ENCODE measurements at regions not wholly inside any gene's neighbourhood (a gene's known extent, or its start where the extent isn't known, plus 50 kb on each side); places are given as distances from the start of the nearest gene placed in this dataset.
"Not testable (repeated sequence)": the region's sequence is repeated elsewhere in the genome, so short reads cannot be mapped to it uniquely, and the experiment has no call there.

DNA sequence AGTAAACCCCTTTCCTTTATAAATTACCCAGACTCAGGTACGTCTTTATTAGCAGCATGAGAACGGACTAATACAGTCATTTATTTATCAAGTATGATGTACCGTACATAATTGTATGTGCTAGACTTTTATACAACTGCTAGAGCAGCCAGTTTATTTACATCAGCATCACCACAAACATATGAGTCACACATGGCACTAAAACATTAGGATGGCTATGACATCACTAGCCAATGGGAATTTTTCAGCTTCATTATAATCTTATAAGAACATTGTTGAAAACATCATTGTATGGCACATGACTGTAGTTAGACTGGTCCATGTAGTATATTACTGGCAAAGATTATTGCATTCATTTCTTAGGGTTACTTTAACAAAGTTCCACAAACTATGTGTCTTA, 121.7 kb downstream of the ZMAT3 start:
- no peak for DNase-seq (ENCODE audit: low spot score)
- in situ Hi-C loops (cut with MboI; ENCODE audit: low sequenced_read_pairs, unreplicated experiment), result loop anchor here (10.0 kb wide), 1 partner anchor 505 kb away; no protein-coding TSS in a partner anchor
- TF ChIP-seq, protein P1, sequence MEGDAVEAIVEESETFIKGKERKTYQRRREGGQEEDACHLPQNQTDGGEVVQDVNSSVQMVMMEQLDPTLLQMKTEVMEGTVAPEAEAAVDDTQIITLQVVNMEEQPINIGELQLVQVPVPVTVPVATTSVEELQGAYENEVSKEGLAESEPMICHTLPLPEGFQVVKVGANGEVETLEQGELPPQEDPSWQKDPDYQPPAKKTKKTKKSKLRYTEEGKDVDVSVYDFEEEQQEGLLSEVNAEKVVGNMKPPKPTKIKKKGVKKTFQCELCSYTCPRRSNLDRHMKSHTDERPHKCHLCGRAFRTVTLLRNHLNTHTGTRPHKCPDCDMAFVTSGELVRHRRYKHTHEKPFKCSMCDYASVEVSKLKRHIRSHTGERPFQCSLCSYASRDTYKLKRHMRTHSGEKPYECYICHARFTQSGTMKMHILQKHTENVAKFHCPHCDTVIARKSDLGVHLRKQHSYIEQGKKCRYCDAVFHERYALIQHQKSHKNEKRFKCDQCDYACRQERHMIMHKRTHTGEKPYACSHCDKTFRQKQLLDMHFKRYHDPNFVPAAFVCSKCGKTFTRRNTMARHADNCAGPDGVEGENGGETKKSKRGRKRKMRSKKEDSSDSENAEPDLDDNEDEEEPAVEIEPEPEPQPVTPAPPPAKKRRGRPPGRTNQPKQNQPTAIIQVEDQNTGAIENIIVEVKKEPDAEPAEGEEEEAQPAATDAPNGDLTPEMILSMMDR (IDR thresholded peaks at IDR 0.05; ENCODE audit: borderline replicate concordance, control extremely low read depth, extremely low read depth, insufficient read depth, missing control alignments), result no peak

DNA sequence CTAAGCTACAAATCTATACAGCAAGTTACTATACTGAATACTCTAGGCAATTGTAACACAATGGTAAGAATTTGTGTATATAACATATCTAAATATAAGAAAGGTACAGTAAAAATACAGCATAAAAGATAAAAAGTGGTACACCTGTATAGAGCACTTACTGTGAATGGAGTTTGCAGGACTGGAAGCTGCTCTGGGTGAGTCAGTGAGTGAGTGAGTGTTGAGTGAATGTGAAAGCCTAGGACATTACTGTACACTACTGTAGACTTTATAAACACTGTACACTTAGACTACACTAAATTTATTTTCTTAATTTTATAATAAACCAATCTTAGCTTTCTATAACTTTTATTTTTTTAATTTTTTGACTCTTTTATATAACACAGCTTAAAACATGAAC, 123.1 kb downstream of the ZMAT3 start:
- in situ Hi-C loops (cut with MboI; ENCODE audit: low sequenced_read_pairs, unreplicated experiment), result no loop called here
- DNase-seq (ENCODE audit: low spot score), result no peak

DNA sequence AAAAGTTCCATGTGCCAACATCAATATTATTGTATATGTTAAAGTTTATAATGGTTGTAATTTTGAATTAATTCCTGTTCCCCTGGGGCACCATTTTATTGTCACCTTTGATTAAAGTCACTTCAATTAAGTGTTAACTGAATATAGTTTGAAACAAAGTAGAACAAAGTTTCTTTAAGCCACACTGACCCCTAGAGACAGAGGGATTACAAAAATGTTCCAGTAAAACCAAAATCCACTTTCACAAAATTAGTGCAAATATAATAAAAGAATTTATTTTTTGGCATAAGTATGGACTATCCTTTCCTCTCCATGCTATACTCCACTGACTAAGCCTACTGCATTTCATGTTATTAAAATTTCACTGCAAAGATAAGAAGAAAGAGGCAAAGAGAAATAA, 123.9 kb downstream of the ZMAT3 start:
- TF ChIP-seq, protein P1 (IDR thresholded peaks at IDR 0.05; ENCODE audit: borderline replicate concordance, control extremely low read depth, extremely low read depth, insufficient read depth, missing control alignments), result no peak
- in situ Hi-C loops (cut with MboI; ENCODE audit: low sequenced_read_pairs, unreplicated experiment), result no loop called here
- no peak for DNase-seq (ENCODE audit: low spot score)

More for the DNA sequence above, 123.1 kb downstream of the ZMAT3 start:
- TF ChIP-seq, protein P1 (IDR thresholded peaks at IDR 0.05; ENCODE audit: borderline replicate concordance, control extremely low read depth, extremely low read depth, insufficient read depth, missing control alignments), result no peak

DNA sequence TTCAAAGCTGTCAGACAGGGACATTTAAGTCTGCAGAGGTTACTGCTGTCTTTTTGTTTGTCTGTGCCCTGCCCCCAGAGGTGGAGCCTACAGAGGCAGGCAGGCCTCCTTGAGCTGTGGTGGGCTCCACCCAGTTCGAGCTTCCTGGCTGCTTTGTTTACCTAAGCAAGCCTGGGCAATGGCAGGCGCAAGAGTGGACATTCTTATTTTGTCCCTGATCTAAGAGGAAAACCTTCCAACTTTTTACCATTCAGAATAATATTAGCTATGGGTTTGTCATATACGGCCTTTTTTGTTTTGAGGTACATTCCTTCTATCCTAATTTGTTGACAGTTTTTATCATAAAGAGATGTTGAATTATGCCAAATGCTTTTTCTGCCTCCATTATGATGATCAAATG, 129.3 kb downstream of the ZMAT3 start:
- DNase-seq (ENCODE audit: low spot score); in situ Hi-C loops (cut with MboI; ENCODE audit: low sequenced_read_pairs, unreplicated experiment): not testable (repeated sequence)

DNA sequence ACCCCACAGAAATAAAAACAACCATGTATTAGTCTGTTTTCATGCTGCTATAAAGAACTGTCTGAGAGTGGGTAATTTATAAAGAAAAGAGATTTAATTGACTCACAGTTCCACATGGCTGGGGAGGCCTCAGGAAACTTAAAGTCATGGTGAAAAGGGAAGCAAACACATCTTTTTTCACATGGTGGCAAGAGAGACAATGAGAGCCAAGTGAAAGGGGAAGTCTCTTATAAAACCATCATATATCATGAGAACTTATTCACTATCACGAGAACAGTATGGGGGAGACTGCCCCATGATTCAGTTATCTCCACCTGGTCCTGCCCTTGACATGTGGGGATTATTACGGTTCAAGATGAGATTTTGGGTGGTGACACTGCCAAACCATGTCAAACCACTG, 141.5 kb downstream of the ZMAT3 start:
- no peak for DNase-seq (ENCODE audit: low spot score)
- TF ChIP-seq, protein P1 (IDR thresholded peaks at IDR 0.05; ENCODE audit: borderline replicate concordance, control extremely low read depth, extremely low read depth, insufficient read depth, missing control alignments), result no peak
- in situ Hi-C loops (cut with MboI; ENCODE audit: low sequenced_read_pairs, unreplicated experiment), result no loop called here

- in situ Hi-C loops (cut with MboI; ENCODE audit: low sequenced_read_pairs, unreplicated experiment), result no loop called here
- DNase-seq (ENCODE audit: low spot score), result no peak
- TF ChIP-seq, protein P1 (IDR thresholded peaks at IDR 0.05; ENCODE audit: borderline replicate concordance, control extremely low read depth, extremely low read depth, insufficient read depth, missing control alignments), result no peak
Observed at GRCh38 chr3:178916223-178916622, 155.4 kb downstream of the ZMAT3 start.

DNA sequence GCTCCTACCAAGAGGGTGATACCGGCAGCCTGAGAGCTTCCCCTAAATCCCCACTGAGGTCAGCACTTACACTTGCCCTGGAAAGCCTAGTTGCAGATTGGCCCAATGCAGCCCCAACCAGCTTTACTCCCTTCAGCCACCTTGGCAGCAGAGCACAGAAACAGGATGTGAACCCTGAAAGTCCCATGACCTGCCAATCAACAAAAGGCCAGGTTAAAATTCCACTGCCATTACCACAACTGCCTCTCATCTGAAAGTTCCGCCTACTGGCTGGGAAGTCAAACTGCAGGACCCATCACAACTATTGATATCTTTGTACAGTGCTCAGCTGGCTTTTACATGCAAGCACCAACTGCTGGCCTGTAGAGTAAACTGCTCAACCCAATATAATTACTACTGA, 156.2 kb downstream of the ZMAT3 start:
- no peak for DNase-seq (ENCODE audit: low spot score)
- TF ChIP-seq, protein P1 (IDR thresholded peaks at IDR 0.05; ENCODE audit: borderline replicate concordance, control extremely low read depth, extremely low read depth, insufficient read depth, missing control alignments), result no peak
- in situ Hi-C loops (cut with MboI; ENCODE audit: low sequenced_read_pairs, unreplicated experiment), result no loop called here
